ENCODE measurements at regions not wholly inside any gene's neighbourhood (a gene's known extent, or its start where the extent isn't known, plus 50 kb on each side); places are given as distances from the start of the nearest gene placed in this dataset.
"Not testable (repeated sequence)": the region's sequence is repeated elsewhere in the genome, so short reads cannot be mapped to it uniquely, and the experiment has no call there.

DNA sequence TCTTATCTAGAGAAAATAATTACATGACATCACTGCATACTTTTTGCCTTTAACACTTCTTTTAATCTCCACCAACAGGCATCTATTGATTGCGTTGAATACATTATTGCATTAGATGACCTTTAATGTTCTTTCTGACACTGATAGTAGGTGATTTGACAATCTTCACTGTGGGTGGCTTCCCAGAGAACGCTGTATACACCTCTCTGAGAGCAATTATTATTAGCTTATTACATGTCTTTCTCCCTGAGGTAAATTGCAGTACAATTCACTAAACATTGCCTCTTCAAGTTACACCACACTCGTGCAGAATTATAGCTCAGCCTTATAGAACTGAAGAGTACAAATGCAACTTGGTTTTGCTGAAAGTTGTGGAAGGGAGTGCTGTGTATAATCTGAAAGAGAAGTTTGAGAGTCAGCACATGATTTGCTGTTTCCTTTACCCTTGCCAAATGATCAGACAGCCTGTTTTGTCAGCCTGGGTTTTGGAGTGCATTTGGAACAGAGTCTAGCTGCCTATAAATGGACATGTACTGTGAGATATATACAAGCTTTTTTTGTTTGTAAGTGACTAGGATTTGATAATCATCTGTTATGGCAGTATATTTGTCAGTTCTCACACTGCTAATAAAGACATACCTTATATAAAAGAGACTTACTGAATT lies 369.2 kb downstream of the CCER1 start:
- no peak for DNase-seq

DNA sequence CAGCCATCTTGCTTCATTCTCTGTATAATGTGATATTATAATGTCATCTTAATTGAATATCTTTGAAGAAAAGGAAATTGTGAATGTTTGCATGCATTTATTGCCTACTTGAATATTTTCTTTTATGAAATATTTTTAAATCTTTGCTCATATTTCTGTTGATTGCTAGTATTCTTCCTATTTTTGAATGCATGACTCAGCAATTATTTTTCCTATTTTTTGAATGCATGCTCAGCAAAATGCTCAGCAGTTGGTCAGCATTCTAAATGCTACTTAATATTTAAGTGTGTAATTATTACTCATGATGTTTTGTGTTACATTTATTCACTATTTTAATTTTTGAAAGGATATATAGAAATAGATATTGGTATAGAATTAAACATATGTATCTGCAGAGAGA lies 378.3 kb downstream of the CCER1 start:
- DNase-seq, result no peak

DNA sequence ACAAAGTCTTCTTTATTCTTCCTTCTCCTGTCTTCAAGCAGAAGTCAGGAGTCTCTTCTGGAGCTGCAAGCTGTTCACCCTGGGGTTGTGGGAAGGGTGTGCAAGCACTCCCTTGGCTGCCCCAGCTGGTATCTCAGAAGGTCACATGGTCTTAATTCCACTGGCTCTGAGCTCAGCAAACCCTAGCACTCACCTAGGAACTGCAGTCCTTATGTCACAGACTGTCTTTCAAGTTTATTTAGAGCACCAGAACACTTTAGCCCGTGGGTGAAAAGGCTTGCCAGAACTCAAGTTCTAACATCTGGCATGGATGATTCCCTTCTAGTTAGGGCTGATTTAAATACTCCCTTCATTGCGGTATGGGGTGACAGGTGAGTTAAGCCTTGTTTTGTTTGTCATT lies 379.0 kb downstream of the CCER1 start:
- no peak for DNase-seq

DNA sequence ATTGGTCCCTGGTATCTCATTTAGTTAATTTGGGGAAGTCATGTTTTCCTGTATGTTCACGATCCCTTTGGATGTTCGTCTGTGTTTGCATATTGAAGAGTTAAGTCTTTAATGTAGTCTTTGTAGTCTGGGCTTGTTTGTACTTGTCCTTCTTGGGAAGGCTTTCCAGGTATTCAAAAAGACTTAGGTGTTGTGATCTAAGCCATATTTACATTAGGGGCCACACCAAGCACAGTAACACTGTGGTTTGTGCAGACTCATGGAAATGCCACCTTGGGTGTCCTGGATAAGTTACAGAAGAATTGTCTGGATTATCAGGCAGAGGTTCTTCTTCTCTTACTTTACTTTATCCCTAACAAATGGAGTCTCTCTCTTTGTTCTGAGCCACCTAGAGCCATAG lies 380.3 kb downstream of the CCER1 start:
- DNase-seq, result no peak

DNA sequence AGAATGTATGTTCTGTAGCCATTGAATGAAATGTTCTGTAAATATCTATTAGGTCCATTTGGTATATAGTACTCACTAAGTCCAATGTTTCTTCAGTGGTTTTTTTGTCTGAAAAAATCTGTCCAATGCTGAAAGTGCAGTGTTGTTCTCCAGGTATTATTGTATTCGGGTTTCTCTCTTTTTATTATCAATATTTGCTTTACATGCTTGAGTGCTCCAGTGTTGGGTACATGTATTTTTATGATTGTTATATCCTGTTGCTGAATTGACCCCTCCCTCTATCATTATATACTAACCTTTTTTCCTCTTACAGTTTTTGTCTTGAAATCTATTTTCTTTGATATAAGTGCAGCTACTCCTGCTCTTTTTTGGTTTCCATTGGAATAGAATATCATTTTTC lies 382.2 kb downstream of the CCER1 start:
- no peak for DNase-seq

DNA sequence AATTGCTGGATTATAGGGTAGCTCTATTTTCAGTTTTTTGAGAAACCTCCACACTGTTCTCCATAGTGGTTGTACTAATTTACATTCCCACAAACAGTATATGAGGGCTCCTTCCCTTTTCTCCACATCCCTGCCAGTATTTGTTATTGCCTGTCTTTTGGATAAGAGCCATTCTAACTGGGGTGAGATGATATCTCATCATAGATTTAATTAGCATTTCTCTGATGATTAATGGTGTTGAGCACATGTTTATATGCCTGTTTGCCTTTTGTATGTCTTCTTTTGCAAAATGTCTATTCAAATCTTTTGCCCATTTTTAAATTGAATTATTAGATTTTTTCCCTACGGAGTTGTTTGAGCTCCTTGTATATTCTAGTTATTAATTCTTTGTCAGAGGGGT lies 385.3 kb downstream of the CCER1 start:
- DNase-seq, result no peak

DNA sequence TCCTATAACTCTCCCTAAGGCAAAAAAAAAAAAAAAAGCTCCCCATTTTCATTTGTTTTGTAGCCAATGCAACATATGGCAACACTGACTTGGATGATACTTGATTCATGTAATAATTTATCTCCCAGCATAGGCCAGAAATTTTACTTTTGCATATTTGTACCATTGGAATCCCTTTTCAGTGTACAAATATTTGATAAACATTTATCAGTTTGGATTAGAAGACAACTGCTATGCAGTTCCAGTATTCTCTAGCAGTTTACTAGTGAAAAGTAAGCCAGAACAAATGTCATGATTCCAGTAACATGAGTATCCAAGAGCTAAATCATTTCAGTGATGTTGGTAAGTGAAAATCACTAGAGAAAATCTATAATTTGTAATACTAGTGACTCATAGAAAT lies 392.3 kb downstream of the CCER1 start:
- no peak for DNase-seq

DNA sequence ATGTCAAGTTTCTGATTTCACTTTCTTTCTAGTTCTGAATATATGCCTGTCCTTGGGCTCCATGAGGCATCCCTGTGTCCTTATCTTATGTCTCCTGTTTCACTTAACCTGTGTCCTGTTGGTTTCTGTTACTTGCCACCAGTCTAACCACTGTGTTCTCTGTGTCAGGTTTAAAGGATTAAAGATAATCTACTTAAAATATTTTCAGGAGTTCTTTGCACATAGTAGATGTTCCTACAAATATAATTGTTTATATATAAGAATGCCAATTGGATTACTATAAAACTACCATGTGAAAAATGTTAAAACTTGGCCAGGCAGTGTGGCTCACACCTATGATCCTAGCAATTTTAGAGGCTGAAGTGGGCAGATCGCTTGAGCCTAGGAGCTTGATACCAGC lies 406.4 kb downstream of the CCER1 start:
- no peak for DNase-seq

DNA sequence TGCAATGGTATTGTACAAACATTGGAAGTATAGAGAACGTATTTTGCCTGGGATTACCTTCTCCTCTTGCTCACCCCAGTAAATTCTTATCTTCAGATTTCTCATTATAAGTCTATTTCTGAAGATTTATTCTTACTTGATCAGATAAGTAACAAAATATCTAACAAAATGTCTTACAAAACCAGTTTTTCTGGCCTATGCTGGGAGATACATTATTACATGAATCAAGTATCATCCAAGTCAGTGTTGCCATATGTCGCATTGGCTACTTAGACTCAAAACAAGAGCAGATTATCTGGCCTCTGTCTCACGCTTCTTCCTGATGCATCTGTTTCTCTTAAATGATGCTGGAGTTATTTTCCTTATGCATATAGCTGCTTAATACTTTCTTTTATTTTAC lies 408.5 kb downstream of the CCER1 start:
- DNase-seq, result no peak

DNA sequence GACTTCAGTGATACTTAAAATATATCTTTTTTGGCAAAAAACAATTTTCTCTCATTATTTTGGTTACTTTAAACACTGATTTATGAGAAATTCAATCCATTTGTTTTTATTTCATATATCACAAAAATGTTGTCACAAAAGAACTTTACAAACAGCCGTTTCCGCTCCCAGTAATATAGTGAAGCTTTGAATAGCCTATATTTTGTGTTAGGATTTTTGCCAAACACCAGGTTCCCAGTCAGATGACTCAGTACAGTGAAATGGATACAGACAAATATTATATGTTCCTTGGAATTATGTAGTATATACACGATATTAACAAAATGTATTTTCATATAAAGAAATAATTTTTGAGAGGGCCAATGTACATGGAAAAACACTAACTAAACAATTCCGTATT lies 411.1 kb downstream of the CCER1 start:
- DNase-seq, result no peak

DNA sequence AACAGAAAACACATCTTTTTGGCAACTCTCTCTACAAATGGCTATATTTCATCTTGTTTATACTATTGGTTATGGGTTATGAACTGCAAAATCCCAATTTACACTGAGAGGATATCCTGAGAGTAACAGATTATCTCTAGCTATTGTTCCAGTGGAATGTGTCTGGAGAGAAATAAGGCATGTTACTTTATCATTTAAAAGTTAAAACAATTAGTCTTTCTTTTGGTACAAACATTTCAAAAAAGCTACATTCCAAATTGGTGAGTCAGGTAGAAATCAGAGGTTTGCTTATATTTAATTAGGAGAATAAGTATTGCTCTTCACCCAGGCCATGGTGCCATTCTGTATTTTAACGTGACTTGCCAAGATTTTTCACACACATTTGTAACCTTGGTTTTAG lies 411.6 kb downstream of the CCER1 start:
- DNase-seq, result no peak

DNA sequence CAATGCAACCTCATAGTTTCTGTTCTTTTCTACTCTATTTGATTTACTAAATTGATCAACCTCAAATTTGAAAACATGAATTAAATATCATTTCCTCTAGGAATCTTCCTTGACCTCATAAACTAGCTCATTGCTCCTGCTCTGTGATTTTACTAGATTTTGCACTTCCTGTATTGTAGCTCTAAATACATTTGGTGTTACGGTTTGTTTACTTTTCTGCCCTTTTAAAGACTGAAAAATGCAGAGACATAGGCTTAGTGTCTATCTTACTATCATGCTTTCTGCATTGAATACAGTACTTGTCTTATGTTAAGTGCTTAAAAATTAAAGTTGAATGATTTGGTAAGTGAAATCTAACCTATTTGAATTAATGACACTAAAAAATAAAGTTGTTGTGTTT lies 412.1 kb downstream of the CCER1 start:
- not testable (repeated sequence) for DNase-seq

DNA sequence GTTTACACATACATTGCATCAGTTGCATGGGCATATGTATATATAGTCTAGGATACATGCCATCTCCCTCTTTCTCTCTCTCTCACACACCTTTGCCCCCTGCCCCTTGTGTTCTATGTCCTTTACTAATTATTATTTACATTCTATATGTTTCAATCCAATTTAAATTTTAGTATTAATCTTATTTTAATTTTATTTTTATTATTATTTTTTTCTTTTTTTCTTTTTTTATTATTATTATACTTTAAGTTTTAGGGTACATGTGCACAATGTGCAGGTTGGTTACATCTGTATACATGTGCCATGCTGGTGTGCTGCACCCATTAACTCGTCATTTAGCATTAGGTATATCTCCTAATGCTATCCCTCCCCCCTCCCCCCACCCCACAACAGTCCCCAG lies 421.1 kb downstream of the CCER1 start:
- DNase-seq, result not testable (repeated sequence)

DNA sequence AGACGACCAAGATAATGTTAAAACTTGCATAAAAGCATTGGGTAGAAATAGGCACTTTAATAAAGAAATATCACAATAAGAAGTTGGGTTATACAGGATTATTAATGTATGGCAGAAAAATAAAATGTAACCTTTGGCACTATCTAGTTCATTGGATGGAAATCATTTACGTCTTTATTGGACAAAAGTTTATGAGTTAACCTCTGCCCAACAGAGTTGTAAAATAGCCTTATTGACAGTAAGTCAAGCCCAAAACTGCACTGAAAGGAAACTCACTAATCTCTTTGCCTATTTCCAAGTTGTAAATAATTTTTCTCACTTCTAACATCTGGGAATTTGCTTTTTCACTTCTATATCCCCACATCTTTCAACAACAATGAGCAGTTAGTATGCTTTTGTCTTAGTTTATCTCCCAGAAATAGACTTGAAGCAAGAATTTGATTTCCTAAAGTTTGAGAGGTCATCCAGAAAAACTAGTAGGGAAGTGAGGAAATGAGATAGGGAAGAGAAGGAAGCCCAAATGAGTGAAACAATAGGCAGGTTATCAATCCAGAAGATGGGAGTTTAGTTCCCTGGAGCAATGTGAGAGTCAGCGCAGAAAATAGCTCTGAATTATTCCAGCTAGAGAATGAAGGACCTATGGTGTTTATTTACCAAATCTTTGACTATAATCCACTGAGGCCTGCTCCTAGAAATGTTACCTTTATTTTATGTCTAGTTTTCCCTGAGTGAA lies 434.8 kb downstream of the CCER1 start:
- DNase-seq, result no peak

DNA sequence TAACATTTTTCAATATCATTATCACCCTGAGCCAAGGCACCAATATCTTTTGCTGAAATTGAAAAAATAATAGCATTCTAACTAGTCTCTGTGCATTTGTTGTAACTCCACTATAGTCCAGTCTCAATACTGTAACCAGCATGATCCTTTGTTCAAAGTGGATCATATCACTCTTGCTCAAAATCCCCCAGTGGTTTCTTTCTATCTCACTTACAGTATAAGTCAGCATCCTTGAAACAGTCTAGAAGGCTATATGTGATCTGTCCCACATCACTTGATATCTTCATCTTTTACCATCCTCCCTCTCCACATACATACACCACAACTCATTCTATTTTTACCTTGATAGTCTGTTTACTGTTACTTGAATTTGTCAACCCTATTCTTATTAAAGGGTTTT lies 435.7 kb downstream of the CCER1 start:
- no peak for DNase-seq

DNA sequence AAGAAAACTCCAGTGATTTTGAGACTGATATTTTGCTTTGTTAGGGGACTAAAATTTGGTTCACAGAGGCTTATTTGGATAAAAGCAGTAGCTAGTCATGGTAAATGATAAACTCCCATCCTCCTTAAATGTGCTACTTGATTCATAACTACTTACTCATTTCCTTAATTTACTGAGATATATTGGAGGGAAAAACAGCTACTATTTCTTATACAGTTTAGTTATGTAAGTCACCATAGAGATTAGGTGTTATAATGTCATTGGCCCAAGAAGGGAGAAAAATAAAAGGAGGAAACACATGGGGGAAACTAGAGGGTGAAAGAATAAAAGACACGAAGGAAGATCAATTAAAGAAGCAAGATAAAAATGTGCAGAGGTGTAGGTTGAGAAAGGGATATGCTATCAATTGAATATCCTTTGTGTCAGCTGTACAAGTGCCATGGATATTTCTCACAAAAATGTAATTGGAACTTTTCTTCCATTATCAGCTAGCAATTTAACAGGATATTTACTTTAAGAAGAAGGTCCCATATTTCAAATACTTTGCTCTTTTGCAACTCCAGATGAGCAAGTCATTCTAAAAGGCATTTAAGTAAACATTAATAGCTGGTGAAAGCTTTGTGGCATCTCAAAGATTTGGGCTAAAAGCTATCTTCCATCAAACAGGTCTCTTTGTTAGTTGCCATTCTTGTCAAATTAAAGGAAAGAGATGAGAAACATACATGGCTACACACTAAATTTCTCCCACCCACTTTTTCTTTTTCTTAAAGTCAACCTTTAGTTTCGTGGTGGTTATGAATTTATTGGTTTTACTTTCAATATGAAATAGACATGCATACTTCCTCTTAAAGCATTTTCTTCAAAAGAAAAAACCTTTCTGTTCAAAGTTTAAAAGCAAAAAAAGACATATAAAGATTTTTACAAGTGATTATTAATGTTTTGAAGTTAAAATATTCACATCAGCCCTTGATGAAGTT lies 439.5 kb downstream of the CCER1 start:
- no peak for DNase-seq

DNA sequence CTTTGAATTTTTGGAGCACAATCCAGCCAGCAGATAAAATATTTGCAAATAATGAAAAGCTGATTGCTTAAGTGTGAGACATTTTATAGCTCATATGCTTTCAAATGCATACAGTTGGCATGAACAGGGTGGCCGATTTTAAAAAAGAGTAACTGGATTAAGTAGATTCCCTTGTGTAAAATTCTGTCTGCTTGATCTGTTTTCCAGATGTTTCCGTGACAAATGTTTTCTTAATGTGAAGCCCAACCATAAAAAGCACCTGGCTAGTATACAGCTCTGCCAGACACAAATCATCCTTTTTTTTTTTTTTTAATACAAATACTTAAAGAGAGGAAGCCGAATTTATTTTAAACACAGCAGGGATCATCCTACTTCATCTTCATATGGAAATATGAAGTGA lies 440.7 kb downstream of the CCER1 start:
- no peak for DNase-seq

DNA sequence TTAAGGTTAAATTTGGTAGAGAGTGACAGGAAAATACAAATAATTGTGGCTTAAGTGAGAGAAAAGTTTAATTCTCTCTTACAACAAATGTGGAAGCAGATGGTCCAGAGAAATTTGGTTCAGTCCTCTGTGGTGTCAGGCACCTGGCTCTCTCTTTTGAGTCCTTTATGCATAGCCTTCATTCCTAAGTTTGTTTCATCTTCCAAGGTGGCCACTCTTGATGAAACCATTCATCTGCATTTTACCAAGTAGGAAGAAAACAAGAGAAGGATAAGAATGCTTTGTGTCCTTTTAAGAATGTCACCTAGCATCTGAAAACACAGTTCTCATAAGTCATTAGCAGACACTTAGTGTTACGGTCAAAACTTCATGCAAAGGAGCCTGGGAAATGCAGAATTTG lies 442.5 kb downstream of the CCER1 start:
- no peak for DNase-seq

DNA sequence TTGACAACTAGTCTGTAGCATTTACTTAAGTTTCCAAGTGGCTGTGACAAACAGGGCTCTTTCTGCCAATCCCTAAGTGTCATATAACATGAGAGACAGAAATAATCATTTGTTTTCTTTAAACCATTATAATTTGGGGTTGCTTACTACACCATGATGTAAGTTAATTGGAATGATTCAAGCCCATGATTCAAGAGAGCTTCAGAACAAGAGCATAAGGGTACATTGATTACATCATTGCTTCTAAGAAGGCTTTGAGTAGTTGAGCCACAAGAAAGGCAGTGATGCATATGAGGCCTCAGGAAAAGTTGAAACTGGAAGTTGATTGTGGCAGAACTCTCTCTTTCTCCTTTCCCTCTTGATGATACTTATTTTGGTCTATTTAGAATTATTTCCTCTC lies 444.0 kb downstream of the CCER1 start:
- DNase-seq, result no peak

DNA sequence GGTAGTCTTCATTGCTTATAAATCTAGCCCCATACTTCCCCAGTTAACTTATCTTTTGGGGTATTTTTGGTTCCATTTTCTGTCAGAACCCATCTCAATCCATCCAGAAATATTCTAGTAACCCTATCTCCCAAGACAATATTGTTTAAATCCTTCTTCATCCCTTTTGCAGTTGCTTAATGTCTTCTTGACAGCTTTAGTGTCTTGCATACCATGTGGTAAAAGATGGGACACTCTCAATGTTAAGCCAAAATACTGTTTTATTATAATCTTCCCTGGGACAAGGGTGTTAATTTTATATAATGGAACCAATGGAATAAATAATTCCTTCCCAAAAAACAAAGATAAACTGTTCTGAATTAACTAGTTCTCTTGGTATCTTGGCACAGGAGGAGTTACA lies 450.2 kb downstream of the CCER1 start:
- no peak for DNase-seq

DNA sequence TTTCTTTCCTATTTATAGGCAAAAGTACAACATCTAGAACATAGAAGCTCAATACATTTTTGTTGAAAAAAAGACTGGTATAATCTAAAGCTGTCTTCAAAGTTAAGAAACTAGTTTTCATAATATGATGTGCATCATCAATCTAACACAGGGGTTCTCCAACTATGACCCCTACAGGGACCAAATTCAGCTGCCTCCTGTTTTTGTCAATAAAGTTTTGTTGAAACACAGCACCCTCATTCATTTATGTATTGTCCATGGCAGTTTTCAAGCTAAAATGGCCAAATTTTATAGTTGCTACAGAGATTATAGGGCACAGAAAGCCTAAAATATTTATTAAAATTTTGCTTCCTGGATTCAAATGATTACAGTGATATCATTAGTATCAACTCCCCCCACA lies 452.9 kb downstream of the CCER1 start:
- no peak for DNase-seq

DNA sequence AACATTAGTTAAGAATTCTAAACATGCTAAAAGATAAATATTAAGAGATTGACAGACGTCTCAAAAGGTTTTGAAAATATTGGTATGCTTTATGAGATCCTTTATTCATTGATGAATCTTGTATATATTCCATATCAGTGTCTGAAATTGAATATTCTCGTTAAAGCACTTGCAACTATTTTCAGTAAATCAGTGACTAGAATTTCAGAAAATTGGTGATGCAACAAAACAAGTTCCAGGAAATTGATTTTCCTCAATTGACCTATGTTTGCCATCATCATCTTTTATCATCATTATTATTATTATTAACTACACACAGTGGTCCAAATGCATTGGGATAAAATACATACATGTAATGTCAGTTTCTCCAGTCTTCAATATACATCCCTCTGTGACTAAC lies 453.6 kb downstream of the CCER1 start:
- no peak for DNase-seq

DNA sequence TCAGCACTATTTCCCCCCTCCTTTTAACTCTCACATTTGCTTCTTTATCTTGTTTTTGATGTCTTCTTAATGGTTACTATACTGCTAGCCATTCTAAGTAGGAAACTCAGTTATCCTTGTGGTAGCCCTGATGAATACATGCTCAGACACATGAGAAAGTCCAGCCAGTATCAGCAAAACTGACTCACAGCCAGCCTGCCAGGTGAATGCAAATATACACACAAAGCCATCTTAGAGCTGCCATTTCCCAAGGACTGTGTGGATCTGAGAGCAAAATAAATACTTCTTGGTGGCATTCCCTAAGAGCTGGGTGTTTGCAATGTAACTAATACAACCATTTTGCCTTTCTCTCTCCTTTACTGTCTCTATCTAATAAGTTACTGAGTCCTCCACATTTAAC lies 455.2 kb downstream of the CCER1 start:
- no peak for DNase-seq
